Effector memory CD8-positive, alpha-beta T cell (primary cell): ENCODE measurements at regions not wholly inside any gene's neighbourhood (a gene's known extent, or its start where the extent isn't known, plus 50 kb on each side); places are given as distances from the start of the nearest gene placed in this dataset.
"Not testable (repeated sequence)": the region's sequence is repeated elsewhere in the genome, so short reads cannot be mapped to it uniquely, and the experiment has no call there.

ENCODE experiments used
- ATAC-seq: fragments of 150-1000 bp; cut with Tn5 transposase; replicated peaks from 2 replicates; pipeline ENCODE4 v1.10.0; 2021; ENCODE audit warnings: mild to moderate bottlenecking, moderate library complexity
- DNase-seq, 3 experiments: peaks; one replicate each; pipeline ENCODE4 v3.0.0; 2021
- H3K27ac Mint-ChIP-seq, 2 donors: one replicate each; pipeline ENCODE4 v1.8.0; 2022; ENCODE audit warnings: mild to moderate bottlenecking in 2 of 2, mixed read lengths in 2 of 2, moderate library complexity in 2 of 2
- H3K27me3 Mint-ChIP-seq, 2 donors: one replicate each; pipeline ENCODE4 v1.8.0; 2022; ENCODE audit warnings: mixed read lengths in 2 of 2
- H3K36me3 Mint-ChIP-seq: one replicate; pipeline ENCODE4 v1.8.0; 2022; ENCODE audit warnings: mild to moderate bottlenecking, moderate library complexity, mixed read lengths; ENCODE audit not compliant: insufficient read depth
- H3K4me1 Mint-ChIP-seq, 2 donors: one replicate each; pipeline ENCODE4 v1.8.0; 2022; ENCODE audit warnings: low read depth in 2 of 2, mixed read lengths in 2 of 2
- H3K4me3 Mint-ChIP-seq, 2 donors: one replicate each; pipeline ENCODE4 v1.8.0; 2022; ENCODE audit warnings: mild to moderate bottlenecking in 2 of 2, mixed read lengths in 2 of 2, moderate library complexity in 2 of 2
- H3K9me3 Mint-ChIP-seq, 2 donors: one replicate each; pipeline ENCODE4 v1.8.0; 2022; ENCODE audit warnings: mixed read lengths in 2 of 2

GRCh38 chr11:23797624-23798419 lies 699.0 kb upstream of the LUZP2 start:
- DNase-seq (no peak), ATAC-seq (no peak)
- H3K4me3 Mint-ChIP-seq, result no peak overlapping the region

GRCh38 chr11:23834306-23834705 lies 662.5 kb upstream of the LUZP2 start:
- not testable (repeated sequence) for H3K4me3 Mint-ChIP-seq, DNase-seq, ATAC-seq, H3K4me1 Mint-ChIP-seq, H3K27ac Mint-ChIP-seq, H3K27me3 Mint-ChIP-seq, H3K36me3 Mint-ChIP-seq
- H3K9me3 Mint-ChIP-seq, result peaks cover 7 to 17% of the 10 kb centered on the region in 2 donors

More at GRCh38 chr11:23797624-23798419, 699.0 kb upstream of the LUZP2 start:
- H3K4me1 Mint-ChIP-seq, result no peaks in the 10 kb centered on the region
- no peak overlapping the region for H3K27ac Mint-ChIP-seq
- no peaks in the 10 kb centered on the region for H3K36me3 Mint-ChIP-seq
- peaks cover 0 to 4% of the 10 kb centered on the region in 2 donors for H3K9me3 Mint-ChIP-seq
- no peaks in the 10 kb centered on the region for H3K27me3 Mint-ChIP-seq

- H3K36me3 Mint-ChIP-seq, result no peaks in the 10 kb centered on the region
- DNase-seq, result no peak
- no peak overlapping the region for H3K27ac Mint-ChIP-seq
- H3K9me3 Mint-ChIP-seq, result peaks cover 8 to 17% of the 10 kb centered on the region in 2 donors
- no peaks in the 10 kb centered on the region for H3K27me3 Mint-ChIP-seq
- H3K4me3 Mint-ChIP-seq, result no peak overlapping the region
- no peak for ATAC-seq
- no peaks in the 10 kb centered on the region for H3K4me1 Mint-ChIP-seq
Observed at GRCh38 chr11:23836981-23837380, 659.9 kb upstream of the LUZP2 start.

GRCh38 chr11:23840872-23841271 lies 656.0 kb upstream of the LUZP2 start:
- H3K27me3 Mint-ChIP-seq, result no peaks in the 10 kb centered on the region
- H3K4me1 Mint-ChIP-seq, result no peaks in the 10 kb centered on the region
- DNase-seq, result no peak
- no peaks in the 10 kb centered on the region for H3K36me3 Mint-ChIP-seq
- ATAC-seq, result no peak
- H3K9me3 Mint-ChIP-seq, result peaks cover 7 to 25% of the 10 kb centered on the region in 2 donors
- H3K27ac Mint-ChIP-seq, result no peak overlapping the region
- no peak overlapping the region for H3K4me3 Mint-ChIP-seq

- ATAC-seq (no peak), DNase-seq (no peak)
- no peaks in the 10 kb centered on the region for H3K36me3 Mint-ChIP-seq
- no peaks in the 10 kb centered on the region for H3K27me3 Mint-ChIP-seq
- no peaks in the 10 kb centered on the region for H3K4me1 Mint-ChIP-seq
- peaks cover 5 to 32% of the 10 kb centered on the region in 2 donors for H3K9me3 Mint-ChIP-seq
- H3K27ac Mint-ChIP-seq, result no peak overlapping the region
- H3K4me3 Mint-ChIP-seq, result no peak overlapping the region
Observed at GRCh38 chr11:23846902-23847422, 649.9 kb upstream of the LUZP2 start.

- H3K9me3 Mint-ChIP-seq, result peaks cover 2 to 14% of the 10 kb centered on the region in 2 donors
- no peaks in the 10 kb centered on the region for H3K36me3 Mint-ChIP-seq
- no peaks in the 10 kb centered on the region for H3K4me1 Mint-ChIP-seq
- DNase-seq (no peak), ATAC-seq (no peak)
- H3K27me3 Mint-ChIP-seq, result no peaks in the 10 kb centered on the region
- no peak overlapping the region for H3K4me3 Mint-ChIP-seq
- no peak overlapping the region for H3K27ac Mint-ChIP-seq
Observed at GRCh38 chr11:23851216-23851615, 645.6 kb upstream of the LUZP2 start.

- Mint-ChIP-seq H3K4me1 (no peaks in the 10 kb centered on the region), H3K4me3 (no peak overlapping the region), H3K27ac (no peak overlapping the region), H3K9me3 (no peaks in the 10 kb centered on the region), H3K36me3 (no peaks in the 10 kb centered on the region), H3K27me3 (no peaks in the 10 kb centered on the region)
- no peak for DNase-seq
- ATAC-seq, result no peak
Observed at GRCh38 chr11:23856654-23857053, 640.2 kb upstream of the LUZP2 start.

- H3K9me3 Mint-ChIP-seq, result no peaks in the 10 kb centered on the region
- peaks cover 0 to 1% of the 10 kb centered on the region in 2 donors for H3K4me1 Mint-ChIP-seq
- no peaks in the 10 kb centered on the region for H3K36me3 Mint-ChIP-seq
- no peak overlapping the region for H3K4me3 Mint-ChIP-seq
- no peak for DNase-seq
- no peaks in the 10 kb centered on the region for H3K27me3 Mint-ChIP-seq
- no peak for ATAC-seq
- no peak overlapping the region for H3K27ac Mint-ChIP-seq
Observed at GRCh38 chr11:23859087-23859486, 637.8 kb upstream of the LUZP2 start.

GRCh38 chr11:23861615-23862014 lies 635.2 kb upstream of the LUZP2 start:
- no peaks in the 10 kb centered on the region for H3K27me3 Mint-ChIP-seq
- H3K4me1 Mint-ChIP-seq, result peaks cover 0 to 1% of the 10 kb centered on the region in 2 donors
- no peak overlapping the region for H3K4me3 Mint-ChIP-seq
- ATAC-seq (no peak), DNase-seq (no peak)
- no peaks in the 10 kb centered on the region for H3K9me3 Mint-ChIP-seq
- H3K36me3 Mint-ChIP-seq, result no peaks in the 10 kb centered on the region
- no peak overlapping the region for H3K27ac Mint-ChIP-seq

- ATAC-seq (no peak), DNase-seq (no peak)
- Mint-ChIP-seq H3K36me3 (no peaks in the 10 kb centered on the region), H3K9me3 (peaks cover 3 to 9% of the 10 kb centered on the region in 2 donors), H3K4me3 (no peak overlapping the region), H3K27ac (no peak overlapping the region), H3K27me3 (no peaks in the 10 kb centered on the region), H3K4me1 (peaks cover 0 to 4% of the 10 kb centered on the region in 2 donors)
Observed at GRCh38 chr11:23865341-23865975, 631.4 kb upstream of the LUZP2 start.

GRCh38 chr11:23866641-23867040 lies 630.2 kb upstream of the LUZP2 start:
- Mint-ChIP-seq H3K4me1 (peaks cover 0 to 4% of the 10 kb centered on the region in 2 donors), H3K27me3 (no peaks in the 10 kb centered on the region)
- ATAC-seq, result no peak

GRCh38 chr11:23869671-23870070 lies 627.2 kb upstream of the LUZP2 start:
- Mint-ChIP-seq H3K27me3 (no peaks in the 10 kb centered on the region), H3K4me1 (peaks cover 0 to 3% of the 10 kb centered on the region in 2 donors), H3K4me3 (no peak overlapping the region), H3K36me3 (no peaks in the 10 kb centered on the region), H3K9me3 (peaks cover 3 to 28% of the 10 kb centered on the region in 2 donors), H3K27ac (no peak overlapping the region)
- ATAC-seq, result no peak
- DNase-seq, result no peak

More at GRCh38 chr11:23866641-23867040, 630.2 kb upstream of the LUZP2 start:
- H3K27ac Mint-ChIP-seq, result no peak overlapping the region
- no peaks in the 10 kb centered on the region for H3K36me3 Mint-ChIP-seq
- peaks cover 3 to 21% of the 10 kb centered on the region in 2 donors for H3K9me3 Mint-ChIP-seq
- no peak for DNase-seq
- H3K4me3 Mint-ChIP-seq, result no peak overlapping the region

- Mint-ChIP-seq H3K4me1 (peaks cover 0 to 3% of the 10 kb centered on the region in 2 donors), H3K9me3 (peaks cover 3 to 28% of the 10 kb centered on the region in 2 donors), H3K36me3 (peaks cover 2% of the 10 kb centered on the region), H3K27me3 (no peaks in the 10 kb centered on the region), H3K27ac (no peak overlapping the region), H3K4me3 (no peak overlapping the region)
- ATAC-seq (no peak), DNase-seq (no peak)
Observed at GRCh38 chr11:23873406-23873805, 623.4 kb upstream of the LUZP2 start.
